ENCODE measurements at regions not wholly inside any gene's neighbourhood (a gene's known extent, or its start where the extent isn't known, plus 50 kb on each side); places are given as distances from the start of the nearest gene placed in this dataset.
"Not testable (repeated sequence)": the region's sequence is repeated elsewhere in the genome, so short reads cannot be mapped to it uniquely, and the experiment has no call there.

DNA sequence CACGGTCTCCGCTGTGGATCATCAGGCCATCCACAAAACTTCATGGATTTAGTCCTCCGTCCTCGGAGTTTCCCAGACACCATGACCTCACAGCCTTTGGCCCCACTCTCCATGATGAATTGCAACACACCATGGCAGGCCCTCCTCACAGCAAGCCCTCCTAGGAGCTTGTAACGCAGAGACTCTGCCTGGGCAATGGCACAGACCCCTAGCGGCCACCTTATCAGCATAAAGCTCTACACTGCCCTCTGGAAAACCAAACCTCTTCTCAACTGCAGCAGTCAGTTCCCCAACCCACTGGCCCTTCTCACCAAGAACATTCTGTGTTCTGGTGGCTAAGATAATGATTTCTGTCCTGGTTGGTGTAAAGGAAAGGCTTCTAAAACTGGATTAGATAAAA, 238.4 kb upstream of the USP15 start:
- TF ChIP-seq JUND (IDR thresholded peaks at IDR 0.05; ENCODE audit: low read depth): no peak
- in situ Hi-C loops (cut with HindIII; ENCODE audit: low pct_unique_long_range_greater_than_20kb, low sequenced_read_pairs): no loop called here
- no peak for DNase-seq (ENCODE audit: low read depth in 1 of 2, low spot score in 1 of 2)

DNA sequence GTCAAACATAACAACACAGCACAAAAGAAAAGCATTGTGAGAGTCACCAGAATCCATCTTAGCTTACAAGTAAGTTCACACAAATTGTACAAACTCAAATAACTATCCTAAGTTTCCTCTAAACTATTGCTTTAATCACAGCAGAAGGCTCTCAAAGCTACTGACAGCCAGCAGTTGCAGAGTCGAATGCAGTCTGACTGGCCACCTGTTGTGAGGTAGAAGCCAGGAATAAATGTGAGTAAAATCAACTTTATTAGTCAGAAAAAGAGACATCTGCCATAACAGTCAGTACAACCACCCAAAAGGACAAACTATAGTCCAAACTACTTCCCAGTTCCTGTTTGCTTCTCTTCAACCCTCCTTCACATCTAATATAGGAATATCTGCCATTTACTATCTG, 231.7 kb upstream of the USP15 start:
- TF ChIP-seq JUND (IDR thresholded peaks at IDR 0.05; ENCODE audit: low read depth): no peak
- no peak for DNase-seq (ENCODE audit: low read depth in 1 of 2, low spot score in 1 of 2)
- in situ Hi-C loops (cut with HindIII; ENCODE audit: low pct_unique_long_range_greater_than_20kb, low sequenced_read_pairs): no loop called here

DNA sequence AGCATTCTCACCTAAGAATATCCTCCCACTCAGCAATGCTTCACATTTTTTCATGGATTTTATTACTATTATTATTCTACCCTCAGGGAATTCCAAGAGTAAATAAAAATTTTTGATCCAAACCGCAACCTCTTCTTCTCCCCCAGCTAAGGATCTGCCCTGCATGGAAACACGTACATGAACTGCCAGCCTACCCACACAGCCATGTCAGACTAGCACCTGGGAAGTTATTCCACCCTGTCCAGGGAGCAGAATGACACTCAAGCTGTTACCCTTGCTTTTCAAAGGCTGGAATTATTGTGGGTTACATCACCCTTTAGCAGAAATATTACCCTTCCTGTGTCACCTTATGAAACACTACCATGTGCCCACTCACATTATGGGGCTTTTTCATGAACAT, 227.3 kb upstream of the USP15 start:
- no peak for DNase-seq (ENCODE audit: low read depth in 1 of 2, low spot score in 1 of 2)
- TF ChIP-seq JUND (IDR thresholded peaks at IDR 0.05; ENCODE audit: low read depth): no peak
- in situ Hi-C loops (cut with HindIII; ENCODE audit: low pct_unique_long_range_greater_than_20kb, low sequenced_read_pairs): no loop called here

DNA sequence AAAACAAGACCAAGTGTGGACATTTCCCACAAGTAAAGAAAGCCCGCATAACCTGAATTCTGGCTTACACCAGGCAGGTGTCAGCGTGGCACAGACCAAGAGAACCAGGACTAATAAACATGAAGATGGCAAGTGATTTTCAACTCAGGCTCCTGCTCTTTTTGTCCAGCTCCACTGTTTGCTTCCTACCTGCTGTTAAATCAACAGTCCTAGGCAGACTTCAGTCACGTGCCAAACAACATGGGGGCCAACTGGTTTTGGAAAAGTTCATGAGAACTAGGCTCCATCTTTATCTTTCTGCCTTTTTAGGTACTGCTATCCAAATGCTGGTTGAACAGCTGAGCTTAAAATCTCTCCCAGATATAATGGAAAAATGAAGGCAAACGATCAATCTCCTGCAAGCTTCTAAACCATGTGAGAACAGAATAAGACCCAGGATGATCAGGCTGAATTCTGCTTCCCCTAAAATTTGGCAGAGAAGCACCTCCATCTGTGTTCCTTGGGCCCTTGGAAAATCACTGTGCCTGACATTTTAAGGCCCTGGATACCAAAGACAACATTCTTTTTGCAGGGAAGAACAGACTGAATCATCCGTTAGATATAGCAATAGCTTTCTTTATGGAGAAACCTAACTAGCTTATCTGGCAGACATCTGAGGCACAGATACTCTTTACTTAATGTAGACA, 215.6 kb upstream of the USP15 start:
- TF ChIP-seq JUND (IDR thresholded peaks at IDR 0.05; ENCODE audit: low read depth): no peak
- in situ Hi-C loops (cut with HindIII; ENCODE audit: low pct_unique_long_range_greater_than_20kb, low sequenced_read_pairs): no loop called here
- DNase-seq (ENCODE audit: low read depth in 1 of 2, low spot score in 1 of 2): no peak

DNA sequence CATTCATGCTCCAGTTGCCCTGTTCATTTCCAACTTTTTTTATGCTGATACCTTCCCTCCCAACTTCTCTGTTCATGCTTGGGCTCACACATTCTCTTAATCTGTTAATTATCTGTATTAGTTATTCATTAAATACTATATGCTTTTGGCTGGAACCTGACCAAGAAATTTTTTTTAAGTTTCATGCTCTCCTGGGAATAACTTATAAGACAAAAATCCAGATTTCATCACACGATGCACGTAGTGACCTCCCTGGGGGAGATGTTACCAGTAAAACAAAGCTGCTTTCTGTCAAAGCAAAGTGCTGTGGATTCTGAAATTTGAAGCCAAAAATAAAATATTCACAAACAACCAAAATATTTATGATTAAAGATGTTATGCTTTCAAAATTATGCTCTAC, 215.0 kb upstream of the USP15 start:
- no peak for DNase-seq (ENCODE audit: low read depth in 1 of 2, low spot score in 1 of 2)
- in situ Hi-C loops (cut with HindIII; ENCODE audit: low pct_unique_long_range_greater_than_20kb, low sequenced_read_pairs): no loop called here
- TF ChIP-seq JUND (IDR thresholded peaks at IDR 0.05; ENCODE audit: low read depth): no peak

DNA sequence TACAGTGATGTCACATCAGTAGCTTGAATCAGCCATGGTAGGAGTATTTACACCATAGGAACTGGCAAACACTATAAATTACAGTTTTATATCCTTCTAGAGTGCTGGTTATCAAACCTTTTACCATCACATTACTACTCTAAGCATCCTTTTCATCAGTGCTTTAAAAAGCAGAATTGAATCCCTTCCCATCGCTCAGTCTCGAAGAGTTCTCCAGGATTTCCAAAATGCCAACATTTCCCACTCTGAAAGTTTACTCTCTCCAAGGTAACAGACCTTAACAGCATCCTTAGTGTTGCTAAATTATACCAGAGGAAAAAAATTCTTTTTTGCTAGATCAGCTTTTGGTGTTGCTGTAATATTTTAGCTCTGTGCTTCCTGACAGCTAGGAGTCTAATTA, 209.4 kb upstream of the USP15 start:
- TF ChIP-seq JUND (IDR thresholded peaks at IDR 0.05; ENCODE audit: low read depth): no peak
- in situ Hi-C loops (cut with HindIII; ENCODE audit: low pct_unique_long_range_greater_than_20kb, low sequenced_read_pairs): no loop called here
- no peak for DNase-seq (ENCODE audit: low read depth in 1 of 2, low spot score in 1 of 2)

DNA sequence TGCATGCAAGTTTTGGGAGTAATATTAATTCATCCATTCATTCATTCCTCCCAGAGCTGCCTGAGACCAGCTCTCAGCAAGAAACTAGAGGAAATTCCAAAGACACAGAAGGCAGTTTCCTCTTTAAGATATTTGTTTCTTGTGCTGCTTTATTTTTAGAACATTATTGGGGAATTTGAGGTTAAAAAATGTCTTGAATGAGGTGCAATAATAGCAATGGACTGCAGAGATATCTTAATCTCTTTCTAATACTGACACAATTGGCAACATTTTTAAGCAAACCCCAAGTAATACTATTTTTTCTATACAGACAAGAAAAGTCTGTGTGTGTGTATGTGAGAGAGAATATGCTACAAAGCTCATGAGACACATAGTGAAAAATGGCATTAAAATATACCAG, 190.2 kb upstream of the USP15 start:
- no peak for TF ChIP-seq JUND (IDR thresholded peaks at IDR 0.05; ENCODE audit: low read depth)
- in situ Hi-C loops (cut with HindIII; ENCODE audit: low pct_unique_long_range_greater_than_20kb, low sequenced_read_pairs): no loop called here
- no peak for DNase-seq (ENCODE audit: low read depth in 1 of 2, low spot score in 1 of 2)

DNA sequence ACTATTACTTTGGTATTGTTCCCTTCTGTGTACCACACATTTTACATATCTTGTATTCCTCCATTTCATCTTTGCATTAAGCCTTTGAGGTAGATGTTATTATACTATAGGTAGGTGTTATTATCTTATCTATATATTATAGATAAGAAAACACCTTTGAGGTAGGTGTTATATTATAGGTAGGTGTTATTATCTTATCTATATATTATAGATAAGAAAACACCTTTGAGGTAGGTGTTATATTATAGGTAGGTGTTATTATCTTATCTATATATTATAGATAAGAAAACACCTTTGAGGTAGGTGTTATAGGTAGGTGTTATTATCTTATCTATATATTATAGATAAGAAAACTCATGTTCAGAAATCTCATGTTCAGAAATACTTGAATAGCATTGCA, 187.0 kb upstream of the USP15 start:
- in situ Hi-C loops (cut with HindIII; ENCODE audit: low pct_unique_long_range_greater_than_20kb, low sequenced_read_pairs); DNase-seq (ENCODE audit: low read depth in 1 of 2, low spot score in 1 of 2): not testable (repeated sequence)

DNA sequence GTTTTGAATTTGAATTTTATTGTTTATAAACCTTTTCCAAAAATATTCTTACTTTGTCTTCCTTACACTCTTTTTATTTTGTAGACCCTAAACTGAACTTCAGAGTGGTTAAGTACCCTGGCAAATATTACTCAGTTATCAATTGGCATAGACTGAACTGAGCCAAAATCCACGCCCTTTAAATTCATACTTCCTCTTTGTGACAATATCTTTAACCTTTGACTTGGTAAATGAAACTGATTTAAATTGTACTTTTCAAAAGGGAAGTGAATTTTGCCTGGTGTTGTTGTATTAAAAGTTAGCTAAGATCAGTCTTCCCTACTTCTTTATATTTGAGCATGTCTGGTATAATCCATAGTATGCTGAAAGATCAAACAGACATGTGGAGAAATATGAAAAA, 184.3 kb upstream of the USP15 start:
- no peak for DNase-seq (ENCODE audit: low read depth in 1 of 2, low spot score in 1 of 2)
- in situ Hi-C loops (cut with HindIII; ENCODE audit: low pct_unique_long_range_greater_than_20kb, low sequenced_read_pairs): no loop called here
- no peak for TF ChIP-seq JUND (IDR thresholded peaks at IDR 0.05; ENCODE audit: low read depth)

DNA sequence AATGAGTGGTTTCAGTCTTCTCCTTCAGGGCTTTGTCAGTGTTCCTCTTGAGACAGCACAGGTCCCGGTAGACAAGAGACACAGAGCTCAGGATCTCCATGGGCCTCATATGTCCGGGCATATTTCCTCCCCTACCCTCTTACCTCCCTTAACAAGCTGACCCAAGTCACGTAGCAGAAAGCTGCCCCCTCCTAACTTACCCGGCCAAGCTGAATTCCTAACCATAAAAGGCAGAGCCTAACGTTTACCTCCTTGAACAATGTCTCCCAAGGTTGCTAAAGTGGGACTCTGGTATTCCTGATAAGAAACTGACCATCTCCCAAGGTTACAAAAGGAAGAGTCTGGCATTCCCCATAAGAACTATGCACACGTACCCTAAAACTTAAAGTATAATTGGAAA, 182.2 kb upstream of the USP15 start:
- DNase-seq (ENCODE audit: low read depth in 1 of 2, low spot score in 1 of 2): no peak
- in situ Hi-C loops (cut with HindIII; ENCODE audit: low pct_unique_long_range_greater_than_20kb, low sequenced_read_pairs): no loop called here
- TF ChIP-seq JUND (IDR thresholded peaks at IDR 0.05; ENCODE audit: low read depth): no peak

DNA sequence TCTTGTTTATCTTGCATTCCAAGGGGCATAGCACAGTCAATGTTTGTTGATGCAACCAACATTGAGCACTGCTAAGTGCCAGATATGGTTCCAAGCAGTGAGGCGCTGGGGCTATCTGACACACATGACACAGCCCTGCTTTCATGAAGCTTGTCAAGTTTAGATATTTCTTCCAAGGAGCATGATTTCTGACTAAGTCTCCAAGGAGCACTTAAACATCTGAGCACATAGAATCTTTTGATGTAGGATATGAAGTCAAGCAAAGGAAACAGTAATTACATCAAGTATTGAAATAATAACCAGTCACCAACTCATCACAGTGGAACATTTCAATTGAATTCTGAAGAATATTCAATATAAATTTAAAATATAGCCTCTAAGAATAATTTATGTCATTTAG, 177.8 kb upstream of the USP15 start:
- no peak for DNase-seq (ENCODE audit: low read depth in 1 of 2, low spot score in 1 of 2)
- TF ChIP-seq JUND (IDR thresholded peaks at IDR 0.05; ENCODE audit: low read depth): no peak
- in situ Hi-C loops (cut with HindIII; ENCODE audit: low pct_unique_long_range_greater_than_20kb, low sequenced_read_pairs): no loop called here

DNA sequence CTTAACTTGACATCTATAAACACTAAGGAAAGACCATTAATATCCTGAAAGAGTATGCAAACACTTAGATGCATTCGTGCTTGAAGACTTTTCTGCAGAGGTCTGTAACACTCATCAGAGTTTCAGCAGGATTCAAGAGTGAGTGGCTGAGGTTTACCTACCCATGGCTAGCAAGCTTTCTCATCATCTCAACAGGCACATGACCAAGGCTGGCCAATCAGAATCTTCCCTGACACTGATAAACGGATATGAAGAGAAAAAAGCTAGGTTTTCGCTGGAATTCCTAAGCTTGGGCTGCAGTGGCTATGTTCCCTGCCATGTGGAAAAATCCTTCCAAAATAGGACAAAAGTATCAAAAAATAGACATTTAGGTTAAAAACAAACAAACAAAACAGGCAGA, 162.1 kb upstream of the USP15 start:
- no peak for DNase-seq (ENCODE audit: low read depth in 1 of 2, low spot score in 1 of 2)
- in situ Hi-C loops (cut with HindIII; ENCODE audit: low pct_unique_long_range_greater_than_20kb, low sequenced_read_pairs): no loop called here
- no peak for TF ChIP-seq JUND (IDR thresholded peaks at IDR 0.05; ENCODE audit: low read depth)

DNA sequence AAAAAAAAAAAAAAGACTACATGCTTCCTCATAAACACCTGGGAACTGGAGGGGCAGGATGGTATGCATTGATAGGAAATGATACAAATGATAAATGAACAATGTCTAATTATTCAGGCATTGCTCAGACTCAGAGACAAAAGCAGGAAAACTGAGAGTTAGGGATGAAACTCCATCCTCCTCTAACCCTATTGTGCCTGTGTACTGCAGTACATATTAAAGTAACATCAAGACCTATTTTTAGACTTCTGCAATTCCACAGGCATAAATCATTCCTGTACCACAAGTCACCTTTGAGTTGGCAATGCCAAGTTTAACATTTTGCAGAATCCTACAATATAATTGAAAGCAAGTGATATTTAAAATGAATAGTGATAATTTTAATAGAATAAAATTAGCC, 156.5 kb upstream of the USP15 start:
- no peak for TF ChIP-seq JUND (IDR thresholded peaks at IDR 0.05; ENCODE audit: low read depth)
- in situ Hi-C loops (cut with HindIII; ENCODE audit: low pct_unique_long_range_greater_than_20kb, low sequenced_read_pairs): no loop called here
- DNase-seq (ENCODE audit: low read depth in 1 of 2, low spot score in 1 of 2): no peak

DNA sequence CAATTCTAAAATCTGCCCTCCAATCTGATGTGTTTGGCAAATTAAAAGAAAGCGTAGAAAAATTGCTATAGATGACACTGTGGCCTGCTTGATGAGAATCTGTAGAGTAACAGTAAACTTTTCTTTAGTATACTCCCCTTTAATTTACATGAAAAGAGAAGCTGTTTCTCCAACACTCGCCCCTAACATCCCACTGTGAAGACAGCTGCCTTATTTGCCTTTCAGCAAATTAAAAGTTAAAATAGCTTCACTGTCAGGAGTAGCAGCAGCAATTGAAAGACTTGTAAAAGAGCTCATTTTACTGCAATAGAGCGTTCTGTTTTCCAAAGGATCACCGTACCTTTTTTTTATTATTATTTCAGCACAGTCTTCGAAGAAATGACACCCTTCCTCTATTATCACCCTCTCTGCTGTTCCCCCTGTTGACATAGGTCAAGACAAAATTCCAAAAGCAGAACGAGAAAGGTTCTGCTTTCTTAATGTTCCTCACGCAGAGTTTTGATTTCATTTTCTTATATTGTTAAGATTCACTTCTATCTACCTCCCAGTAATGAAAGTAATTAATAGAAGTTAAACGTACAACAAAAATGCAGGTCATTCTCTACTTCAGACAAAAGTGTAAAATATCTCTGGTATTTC, 153.5 kb upstream of the USP15 start:
- in situ Hi-C loops (cut with HindIII; ENCODE audit: low pct_unique_long_range_greater_than_20kb, low sequenced_read_pairs): no loop called here
- no peak for TF ChIP-seq JUND (IDR thresholded peaks at IDR 0.05; ENCODE audit: low read depth)
- no peak for DNase-seq (ENCODE audit: low read depth in 1 of 2, low spot score in 1 of 2)
